NCI-H460 (cell line): ENCODE measurements at regions not wholly inside any gene's neighbourhood (a gene's known extent, or its start where the extent isn't known, plus 50 kb on each side); places are given as distances from the start of the nearest gene placed in this dataset.
"Not testable (repeated sequence)": the region's sequence is repeated elsewhere in the genome, so short reads cannot be mapped to it uniquely, and the experiment has no call there.

Experiments used
- DNase-seq: peaks from one replicate; pipeline ENCODE4 v3.0.0-alpha.2; 2016; ENCODE audit warnings: low read depth; ENCODE audit errors: extremely low read depth

DNA sequence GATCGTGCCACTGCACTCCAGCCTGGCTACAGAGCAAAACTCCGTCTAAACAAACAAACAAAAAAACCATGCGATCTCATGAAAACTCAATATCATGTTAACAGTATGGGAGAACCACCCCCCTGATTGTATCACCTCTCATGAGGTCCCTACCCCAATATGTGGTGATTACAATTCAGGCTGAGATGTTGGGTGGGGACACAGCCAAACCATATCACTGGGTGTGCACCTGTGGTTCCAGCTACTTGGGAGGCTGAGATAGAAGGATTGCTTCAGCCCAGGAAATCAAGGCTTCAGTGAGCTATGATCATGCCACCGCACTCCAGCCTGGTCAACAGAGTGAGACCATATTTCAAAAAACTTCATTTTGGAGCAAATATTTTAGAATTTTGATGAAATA lies 1094.7 kb upstream of the CDH8 start:
- no peak for DNase-seq

DNA sequence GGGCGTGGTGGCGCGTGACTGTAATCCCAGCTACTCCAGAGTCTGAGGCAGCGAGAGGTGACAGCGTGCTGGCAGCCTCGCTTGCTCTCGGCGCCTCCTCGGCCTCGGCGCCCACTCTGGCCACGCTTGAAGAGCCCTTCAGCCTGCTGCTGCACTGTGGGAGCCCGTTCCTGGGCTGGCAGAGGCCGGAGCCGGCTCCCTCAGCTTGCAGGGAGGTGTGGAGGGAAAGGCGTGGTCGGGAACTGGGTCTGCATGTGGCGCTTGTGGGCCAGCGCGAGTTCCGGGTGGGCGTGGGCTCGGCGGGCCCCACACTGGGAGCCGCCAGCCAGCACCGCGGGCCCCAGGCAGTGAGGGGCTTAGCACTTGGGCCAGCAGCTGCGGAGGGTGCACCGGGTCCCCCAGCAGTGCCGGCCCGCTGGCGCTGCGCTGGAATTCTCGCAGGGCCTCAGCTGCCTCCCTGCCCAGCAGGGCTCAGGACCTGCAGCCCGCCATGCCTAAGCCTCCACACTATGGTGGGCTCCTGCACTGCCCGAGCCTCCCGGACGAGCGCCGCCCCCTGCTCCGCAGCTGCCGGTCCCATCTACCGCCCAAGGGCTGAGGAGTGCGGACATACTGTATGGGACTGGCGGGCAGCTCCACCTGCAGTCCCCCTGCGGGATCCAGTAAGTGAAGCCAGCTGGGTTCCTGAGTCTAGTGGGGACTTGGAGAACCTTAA lies 1093.3 kb upstream of the CDH8 start:
- no peak for DNase-seq

DNA sequence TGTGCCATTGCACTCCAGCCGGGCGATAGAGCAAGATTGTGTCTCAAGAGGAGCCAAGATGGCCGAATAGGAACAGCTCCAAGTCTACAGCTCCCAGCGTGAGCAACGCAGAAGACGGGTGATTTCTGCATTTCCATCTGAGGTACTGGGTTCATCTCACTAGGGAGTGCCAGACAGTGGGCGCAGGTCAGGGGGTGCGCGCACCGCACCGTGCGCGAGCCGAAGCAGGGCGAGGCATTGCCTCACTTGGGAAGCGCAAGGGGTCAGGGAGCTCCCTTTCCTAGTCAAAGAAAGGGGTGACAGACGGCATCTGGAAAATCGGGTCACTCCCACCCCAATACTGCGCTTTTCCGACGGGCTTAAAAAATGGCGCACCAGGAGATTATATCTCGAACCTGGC lies 1083.7 kb upstream of the CDH8 start:
- not testable (repeated sequence) for DNase-seq

DNA sequence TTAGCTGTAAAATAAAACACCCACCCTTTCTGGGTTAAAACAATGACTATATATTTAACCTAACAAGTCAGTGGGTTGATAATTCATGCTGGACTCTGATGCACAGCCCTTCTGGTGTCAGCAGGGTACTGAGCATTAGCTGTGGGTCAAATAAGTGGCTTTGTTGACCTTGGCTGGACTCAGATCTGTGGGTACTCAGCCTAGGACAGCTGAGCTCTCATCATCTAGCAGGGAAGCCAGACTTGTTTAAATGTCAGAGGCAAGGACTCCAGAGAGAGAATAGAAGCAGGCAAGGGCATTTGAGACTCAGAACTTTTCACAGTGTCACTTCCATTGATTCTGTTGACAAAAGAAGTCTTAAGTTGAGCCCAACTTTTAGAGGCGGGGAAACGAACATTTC lies 1063.8 kb upstream of the CDH8 start:
- DNase-seq = no peak

DNA sequence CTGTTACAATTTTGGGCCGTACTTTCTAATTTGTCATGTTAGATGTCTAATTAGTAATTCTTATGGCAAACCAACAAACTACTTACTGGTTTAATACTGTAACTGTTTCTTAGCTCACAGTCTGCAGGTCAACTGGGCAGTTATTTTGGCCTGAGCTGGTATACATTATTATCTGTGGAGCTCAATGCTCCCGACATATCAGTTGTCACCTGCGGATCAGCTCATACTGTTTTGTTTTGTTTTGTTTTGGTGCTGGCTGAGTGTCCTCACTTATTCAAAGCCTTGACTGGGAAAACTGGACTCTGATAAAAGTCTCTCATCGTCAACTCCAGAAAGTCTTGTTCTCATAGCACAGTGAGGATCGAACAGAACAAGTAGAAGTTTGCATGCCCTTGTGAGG lies 1060.6 kb upstream of the CDH8 start:
- no peak for DNase-seq

DNA sequence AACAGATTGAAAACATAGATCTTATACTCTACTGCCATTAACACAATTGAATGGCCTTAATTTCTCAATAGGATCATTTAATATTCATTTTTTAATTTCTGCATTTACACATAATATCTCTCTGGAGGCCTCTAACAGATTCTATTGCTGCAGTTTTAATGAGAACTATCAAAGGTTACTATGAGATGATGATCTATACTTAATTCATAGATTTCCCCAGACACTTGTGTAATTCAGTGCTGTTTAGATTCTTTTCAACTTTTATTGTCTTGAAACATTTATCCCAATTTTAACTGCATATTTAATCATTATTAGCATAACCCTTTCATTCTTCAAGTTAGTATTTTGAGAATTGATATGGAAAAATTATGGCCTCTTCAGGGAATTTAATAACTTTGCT lies 1056.5 kb upstream of the CDH8 start:
- DNase-seq = no peak

DNA sequence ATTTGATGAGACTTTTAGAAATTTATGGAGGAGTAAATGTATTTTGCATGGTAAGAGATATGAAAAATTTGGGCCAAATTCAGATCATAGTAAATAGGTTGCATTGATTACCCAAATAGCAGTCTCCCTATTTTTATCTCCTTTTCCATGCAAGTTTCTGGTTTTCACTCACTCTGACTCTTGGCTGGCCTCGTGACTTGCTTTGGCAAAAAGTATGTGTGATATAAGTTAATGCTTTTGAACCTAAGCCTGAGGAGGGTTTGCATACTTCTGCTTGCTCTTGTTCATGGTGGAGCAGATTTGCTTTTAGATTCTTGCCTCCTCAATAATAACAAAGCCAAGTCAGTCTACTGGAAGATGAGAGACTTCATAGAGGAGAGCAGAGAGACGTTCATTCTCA lies 1045.9 kb upstream of the CDH8 start:
- no peak for DNase-seq

DNA sequence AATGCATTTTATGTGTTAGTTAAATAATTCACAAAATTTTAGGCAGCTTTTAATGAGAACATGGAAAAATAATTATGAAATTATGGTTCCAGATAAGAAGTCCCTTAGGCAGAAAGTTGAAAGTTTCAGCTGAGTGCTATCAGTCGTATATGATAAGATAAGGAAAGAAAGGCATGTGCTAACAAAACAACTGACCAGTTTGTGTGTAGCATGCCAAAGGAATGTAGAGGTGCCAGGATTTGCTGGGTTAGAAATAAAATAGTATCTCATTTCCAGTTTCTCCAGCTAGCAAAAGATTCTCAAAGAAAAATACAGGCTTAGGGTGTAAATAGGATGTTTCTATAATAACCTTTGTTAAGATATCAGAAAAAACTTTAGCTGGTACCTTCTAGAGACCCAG lies 1044.5 kb upstream of the CDH8 start:
- no peak for DNase-seq

DNA sequence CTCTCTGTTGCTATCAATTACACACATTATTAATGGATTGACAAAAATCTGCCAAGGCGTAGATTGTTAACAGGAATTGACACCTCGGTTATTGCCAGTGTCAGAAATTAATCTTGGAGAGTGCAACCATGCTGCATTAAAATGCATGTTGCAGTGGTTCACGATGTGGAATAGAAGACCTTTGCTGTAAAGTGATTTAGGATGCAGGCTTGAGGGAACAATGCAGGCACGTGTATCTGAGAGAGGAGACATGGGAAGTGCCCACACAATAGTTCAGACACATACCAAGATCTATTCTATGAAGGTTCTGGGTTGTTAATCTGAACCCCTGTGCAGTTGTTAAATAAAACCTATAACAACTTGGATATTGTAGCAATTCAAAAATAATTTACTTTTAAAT lies 1032.8 kb upstream of the CDH8 start:
- DNase-seq = no peak

DNA sequence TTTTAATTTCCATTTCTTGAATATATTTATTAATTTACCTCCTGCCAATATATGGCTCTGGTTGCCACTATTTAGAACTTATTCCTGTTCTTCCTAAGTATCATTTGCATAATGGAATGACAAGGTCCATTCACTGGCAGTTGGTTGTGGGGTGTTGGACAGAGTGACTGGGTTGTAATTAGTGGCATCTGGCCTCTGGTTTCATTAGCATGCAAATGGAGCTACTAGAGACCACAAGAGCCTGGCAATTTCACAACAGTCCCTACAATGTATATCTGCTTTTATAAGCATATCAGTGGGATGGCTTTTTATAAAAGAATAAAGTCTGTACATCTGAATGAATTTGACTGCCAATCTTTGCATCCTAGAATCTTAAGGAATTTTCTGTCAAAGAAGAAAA lies 1030.9 kb upstream of the CDH8 start:
- DNase-seq = no peak

DNA sequence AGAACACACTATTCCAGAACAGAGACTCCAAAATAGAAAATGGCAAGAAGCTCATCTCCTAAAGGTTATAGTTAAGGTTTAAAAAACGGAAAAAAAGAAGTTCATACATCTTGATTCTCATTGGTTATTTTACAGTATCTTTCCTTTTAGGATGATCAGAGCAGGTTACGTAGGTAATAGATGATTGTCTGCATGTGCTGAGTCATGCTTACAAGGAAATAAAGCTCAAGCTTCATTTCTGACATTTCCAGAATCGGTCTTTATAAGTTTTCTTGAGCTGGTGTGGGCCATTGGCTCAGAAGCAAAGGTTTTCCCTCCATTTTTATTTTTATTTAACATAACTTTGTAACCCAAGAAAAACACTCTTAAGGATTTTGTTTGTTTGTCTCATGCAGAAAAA lies 1030.3 kb upstream of the CDH8 start:
- DNase-seq = peak; percentile 33

DNA sequence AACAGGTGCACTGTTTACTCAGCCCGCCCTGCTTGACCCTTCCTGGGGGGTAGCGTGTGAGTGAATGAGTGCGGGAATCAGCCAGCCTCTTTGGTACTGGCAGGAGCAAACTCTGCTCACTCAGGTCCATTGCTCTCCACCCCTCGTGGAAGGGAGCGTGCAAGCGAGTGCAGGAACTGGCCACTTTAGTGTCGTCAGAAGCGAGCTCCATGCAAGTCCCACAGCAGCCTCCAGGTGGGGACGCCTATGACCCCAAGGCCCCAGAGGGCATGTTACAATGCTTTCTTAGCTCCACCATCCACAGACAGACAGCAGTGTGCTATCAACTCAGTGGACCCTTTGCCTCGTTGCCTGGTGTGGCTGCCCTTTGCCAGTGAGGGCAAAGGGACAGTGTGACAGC lies 1025.1 kb upstream of the CDH8 start:
- DNase-seq = no peak

DNA sequence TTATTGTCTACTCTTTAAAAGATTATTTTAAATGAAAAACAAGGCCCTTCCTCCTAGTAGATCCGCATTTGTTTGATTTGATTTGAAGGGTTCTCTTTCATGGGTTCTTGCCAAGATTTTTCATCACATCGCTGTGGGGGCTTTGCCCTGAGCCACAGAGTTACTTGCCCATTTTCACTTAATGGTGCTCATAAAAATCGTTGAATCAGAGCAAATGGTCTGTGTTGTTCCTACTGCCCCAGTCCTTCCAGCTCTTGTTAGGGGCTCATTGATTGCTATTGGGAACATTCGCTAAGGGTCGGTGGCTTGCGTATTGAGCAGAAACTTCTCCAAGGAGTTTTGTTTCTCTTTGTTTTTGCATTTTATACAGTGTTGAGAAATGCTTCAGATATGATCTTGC lies 1023.4 kb upstream of the CDH8 start:
- no peak for DNase-seq

DNA sequence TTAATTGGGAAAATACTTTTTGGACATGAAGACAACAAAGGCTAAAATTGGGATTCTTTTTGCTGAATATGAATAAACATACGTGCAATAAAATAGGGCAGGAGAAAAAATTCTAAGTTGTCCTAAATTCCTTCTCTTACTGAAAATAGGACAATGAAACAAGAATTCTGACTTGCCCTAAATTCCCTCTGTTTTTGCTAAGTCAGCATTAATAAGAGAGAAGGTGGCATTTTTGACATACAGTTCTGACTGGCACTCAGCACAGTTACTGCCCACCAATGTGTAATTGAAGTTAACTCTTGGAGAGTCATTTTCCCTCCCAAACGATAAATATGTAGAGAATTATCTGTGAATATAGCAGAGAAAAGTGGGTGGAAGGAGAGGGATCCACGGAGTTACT lies 1021.1 kb upstream of the CDH8 start:
- DNase-seq = no peak

DNA sequence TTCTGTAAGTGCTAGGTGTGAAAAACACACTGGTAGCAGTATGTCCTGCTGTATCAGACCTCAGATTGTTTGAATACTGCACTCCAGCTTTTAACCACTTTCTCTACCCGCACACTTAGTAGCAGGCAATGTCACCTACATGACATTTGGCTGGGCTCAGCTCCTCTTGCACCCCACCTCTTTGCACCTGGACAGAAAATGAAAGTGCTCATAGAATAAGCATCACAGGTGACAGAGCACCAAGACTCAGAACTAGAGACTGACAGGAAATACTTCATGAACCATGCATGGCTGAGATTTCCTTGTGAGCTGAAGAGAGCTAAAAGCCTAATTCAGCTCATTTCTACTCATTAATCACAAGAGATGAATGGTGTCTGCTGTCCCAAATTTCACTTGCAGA lies 1014.2 kb upstream of the CDH8 start:
- DNase-seq = no peak

DNA sequence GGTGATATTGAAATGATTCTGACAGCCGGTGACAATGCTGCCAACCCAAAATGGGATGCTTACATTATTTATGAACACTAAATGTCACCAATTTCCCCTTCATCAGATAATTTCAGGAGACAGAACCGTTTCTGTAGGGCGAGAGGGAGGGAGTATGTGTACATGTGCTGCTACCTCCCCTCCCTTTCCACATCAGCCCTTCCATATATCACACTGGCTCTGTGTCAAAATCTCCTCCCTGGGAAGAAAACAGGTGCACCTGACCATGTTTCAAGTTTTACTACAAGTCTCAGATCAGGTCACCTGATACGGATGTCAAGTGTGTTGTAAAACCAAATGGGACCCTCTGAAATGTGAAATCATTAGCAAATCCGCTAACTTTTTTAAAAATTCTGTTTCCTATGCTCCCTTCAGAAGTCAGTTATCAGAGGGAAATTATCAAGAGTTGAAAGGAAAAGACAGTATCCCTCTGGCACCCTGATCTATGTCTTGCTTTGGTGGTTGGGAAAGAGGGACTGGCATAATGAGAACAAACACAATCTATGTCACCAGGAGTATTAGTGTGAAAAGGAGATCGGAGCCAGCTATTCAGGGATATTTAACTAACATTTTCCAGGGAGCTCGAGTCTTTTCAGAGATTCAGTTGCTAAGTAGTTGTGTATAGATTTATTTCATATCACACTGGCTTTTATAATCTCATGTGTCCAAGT lies 1002.3 kb upstream of the CDH8 start:
- no peak for DNase-seq

DNA sequence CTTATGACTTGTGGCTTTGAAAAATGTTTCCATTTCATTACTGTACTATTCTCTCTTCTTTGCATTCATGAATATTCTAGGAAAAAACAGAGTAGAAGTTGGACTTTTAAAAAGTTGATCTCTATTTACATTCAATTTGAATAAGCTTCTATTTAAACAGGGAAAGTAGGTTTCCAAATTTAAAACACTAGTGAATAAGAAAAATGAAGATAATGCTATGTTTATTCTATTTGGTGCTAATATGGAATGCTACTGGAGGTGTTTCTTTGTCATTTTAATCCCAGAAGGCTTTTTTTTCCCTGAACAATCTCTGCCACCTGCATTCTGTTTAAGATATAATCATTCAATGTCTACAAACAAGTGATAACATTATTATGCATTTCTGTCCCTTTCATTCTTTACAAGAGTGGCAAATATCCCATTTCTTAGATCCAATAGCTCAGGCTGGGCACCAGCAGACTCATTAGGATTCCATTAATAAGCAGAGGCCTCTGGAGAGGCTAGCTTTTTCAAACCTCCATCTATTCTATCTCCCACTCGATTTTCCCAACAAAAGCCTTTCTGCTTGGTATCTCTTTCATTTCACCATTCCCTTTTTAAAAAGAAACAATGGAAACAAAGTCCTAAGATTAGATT lies 1001.6 kb upstream of the CDH8 start:
- no peak for DNase-seq

DNA sequence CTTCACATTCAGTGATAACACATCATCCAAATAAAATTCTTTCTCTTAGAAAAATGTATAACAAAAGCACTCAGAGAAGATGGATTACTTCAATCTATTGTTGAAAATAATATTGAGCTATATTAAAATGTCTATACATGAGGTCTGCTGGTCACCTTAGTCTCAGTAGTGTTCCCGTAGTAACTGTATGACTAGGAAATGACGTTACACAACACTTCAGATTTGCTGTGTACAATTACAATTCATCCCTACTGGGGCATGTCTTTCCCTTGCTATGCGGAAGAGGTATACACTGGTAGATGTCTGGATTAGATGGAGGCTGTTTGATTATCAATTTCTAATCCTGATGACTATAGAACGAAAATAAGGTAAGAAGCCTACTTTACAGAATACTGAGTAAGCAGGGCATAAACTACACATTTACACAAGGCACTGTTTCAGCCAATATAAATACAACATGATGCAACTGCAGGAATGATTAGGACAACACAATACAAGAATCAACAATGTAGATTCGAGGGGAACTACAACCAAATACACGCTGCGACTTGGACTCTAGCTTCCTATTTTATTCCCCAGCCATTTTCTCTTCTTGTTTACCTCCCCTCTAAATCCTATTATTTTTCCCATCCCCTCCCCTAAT lies 982.5 kb upstream of the CDH8 start:
- no peak for DNase-seq

DNA sequence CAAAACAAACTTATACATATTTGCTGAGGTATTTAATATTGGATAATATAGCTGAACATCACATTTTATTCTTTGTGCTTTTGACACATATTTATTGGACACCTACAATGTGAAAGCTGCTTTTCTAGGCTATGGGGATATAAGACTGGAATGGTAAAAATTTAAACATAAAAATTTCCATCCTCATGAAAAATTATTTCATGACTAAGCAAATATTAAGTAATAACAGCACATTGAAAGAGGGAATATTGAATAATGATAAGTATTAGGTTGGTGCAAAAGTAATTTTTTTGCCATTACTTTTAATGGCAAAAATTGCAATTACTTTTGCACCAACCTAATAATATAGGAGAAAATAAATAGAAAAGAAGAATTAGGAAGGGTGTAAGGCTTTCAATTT lies 972.5 kb upstream of the CDH8 start:
- DNase-seq = no peak

DNA sequence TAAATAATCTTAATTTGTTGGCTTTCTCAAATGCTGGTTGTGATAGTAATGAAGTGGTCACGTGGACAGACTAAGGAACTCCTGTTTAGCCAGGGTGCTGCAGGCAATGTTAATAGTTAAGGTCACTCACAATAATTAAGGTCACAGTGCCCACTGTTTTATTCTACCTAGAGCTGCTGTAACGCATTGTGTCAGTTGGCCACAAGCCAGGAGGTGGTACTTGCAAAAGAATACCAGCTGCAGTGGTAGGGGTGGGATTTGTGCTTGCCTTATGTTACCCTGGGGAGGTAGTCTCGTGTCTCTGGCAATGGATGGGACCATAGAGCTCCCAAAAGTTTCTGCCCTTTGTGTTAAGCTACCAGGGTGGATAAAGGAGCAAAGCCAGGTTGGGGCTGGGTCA lies 969.1 kb upstream of the CDH8 start:
- DNase-seq = no peak

DNA sequence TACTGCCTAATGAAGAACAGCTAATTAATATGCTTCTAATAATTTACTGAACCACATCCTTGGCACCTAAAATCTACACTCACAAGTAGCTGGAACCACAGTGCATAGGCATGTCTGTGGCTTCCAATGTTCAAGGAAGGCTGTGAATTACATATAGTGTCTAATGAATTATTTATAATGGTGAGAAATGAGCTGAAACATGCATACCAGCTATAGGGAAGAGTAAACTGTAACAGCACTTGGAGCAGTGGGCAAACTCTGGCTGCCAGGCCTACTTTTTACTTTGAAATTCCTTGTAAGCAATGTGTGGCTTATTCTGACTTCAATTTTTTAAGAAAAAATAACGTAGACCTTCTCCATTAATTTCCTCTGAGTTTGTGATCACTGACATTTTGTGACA lies 953.2 kb upstream of the CDH8 start:
- DNase-seq = no peak

DNA sequence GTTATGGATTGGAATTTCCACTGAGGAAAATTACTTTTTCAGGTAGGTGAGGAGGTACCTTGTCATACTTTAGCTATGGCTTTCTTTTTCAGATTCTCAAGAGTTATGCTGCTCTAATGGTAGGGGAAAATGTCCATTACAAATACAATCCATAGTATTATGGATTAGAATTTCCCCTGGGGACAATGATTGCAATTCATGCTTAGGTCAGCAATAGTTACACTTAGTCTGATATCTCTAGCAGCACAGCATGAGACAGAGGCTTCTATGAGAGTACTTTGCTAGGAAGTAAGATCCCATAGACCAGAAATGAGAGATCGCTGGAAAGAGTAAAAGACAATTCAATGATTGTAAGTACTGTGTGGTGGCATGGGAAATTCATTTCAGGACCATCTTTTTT lies 949.5 kb upstream of the CDH8 start:
- no peak for DNase-seq
